Skeletal muscle tissue (tissue), 4 donors: ENCODE measurements at regions not wholly inside any gene's neighbourhood (a gene's known extent, or its start where the extent isn't known, plus 50 kb on each side); places are given as distances from the start of the nearest gene placed in this dataset. TPM values are rescaled to one million over a fixed set of nuclear protein-coding genes. Genes with fewer than 3 reads are reported as not detected.

Source experiments
- H3K27ac ChIP-seq: one replicate; pipeline ENCODE4 v1.7.0; 2013; ENCODE audit warnings: mild to moderate bottlenecking, low read depth, low read length, inconsistent platforms
- H3K27me3 ChIP-seq, 3 donors: one replicate each; pipeline ENCODE4 v1.7.0; 2013; ENCODE audit warnings: low read length in 3 of 3; ENCODE audit not compliant: control insufficient read depth in 3 of 3, insufficient read depth in 3 of 3
- H3K36me3 ChIP-seq, 3 donors: one replicate each; pipeline ENCODE4 v1.7.0; 2013; ENCODE audit warnings: low read length in 3 of 3; ENCODE audit not compliant: control insufficient read depth in 3 of 3, insufficient read depth in 3 of 3
- H3K4me1 ChIP-seq, 3 donors: one replicate each; pipeline ENCODE4 v1.7.0; 2013; ENCODE audit warnings: low read length in 3 of 3, mild to moderate bottlenecking in 3 of 3; ENCODE audit not compliant: control insufficient read depth in 3 of 3, insufficient read depth in 3 of 3
- H3K4me3 ChIP-seq, 3 donors: one replicate each; pipeline ENCODE4 v1.7.0; 2013; ENCODE audit warnings: low read length in 3 of 3
- H3K9ac ChIP-seq, 3 donors: one replicate each; pipeline ENCODE4 v1.7.0; 2013; ENCODE audit warnings: low read length in 3 of 3, mild to moderate bottlenecking in 3 of 3, moderate library complexity in 2 of 3, low read depth in 1 of 3
- H3K9me3 ChIP-seq, 3 donors: one replicate each; pipeline ENCODE4 v1.7.0; 2013; ENCODE audit warnings: low read length in 3 of 3; ENCODE audit not compliant: control insufficient read depth in 3 of 3
- small RNA-seq: library from RNA; depleted of rRNA; stranded (forward); fragments of <200 nt; gene quantifications from one replicate; pipeline ENCODE3, GENCODE V24; 2014
- donor health status: Osteomylitis.

- peaks cover 0 to 2% (median 0%) of the 10 kb centered on the region in 3 donors for H3K27me3 ChIP-seq
Observed at GRCh38 chr1:147046189-147046862, 108.2 kb downstream of the NBPF12 start.

More at GRCh38 chr1:147046189-147046862, 108.2 kb downstream of the NBPF12 start:
- H3K4me3 ChIP-seq = no peak overlapping the region
- no peaks in the 10 kb centered on the region for H3K36me3 ChIP-seq
- no peaks in the 10 kb centered on the region for H3K9me3 ChIP-seq
- H3K9ac ChIP-seq = no peak overlapping the region
- H3K4me1 ChIP-seq = no peaks in the 10 kb centered on the region
- no peak overlapping the region for H3K27ac ChIP-seq

Small RNAs in the stretch of these regions (small RNA-seq; reads per million reads assigned to genes)
- not detected for gene RNU1-151P
